ENCODE measurements at regions not wholly inside any gene's neighbourhood (a gene's known extent, or its start where the extent isn't known, plus 50 kb on each side); places are given as distances from the start of the nearest gene placed in this dataset.
"Not testable (repeated sequence)": the region's sequence is repeated elsewhere in the genome, so short reads cannot be mapped to it uniquely, and the experiment has no call there.

- no peak for DNase-seq (ENCODE audit: low read depth)
Observed at GRCh38 chr3:101998256-101998926, 149.1 kb downstream of the NFKBIZ start.

GRCh38 chr3:101999177-101999779 is 150.0 kb downstream of the NFKBIZ start:
- no peak for DNase-seq (ENCODE audit: low read depth)

GRCh38 chr3:102000620-102001209 is 151.4 kb downstream of the NFKBIZ start:
- DNase-seq (ENCODE audit: low read depth) = no peak

- DNase-seq (ENCODE audit: low read depth) = no peak
Observed at GRCh38 chr3:102002056-102002455, 152.7 kb downstream of the NFKBIZ start.

DNA sequence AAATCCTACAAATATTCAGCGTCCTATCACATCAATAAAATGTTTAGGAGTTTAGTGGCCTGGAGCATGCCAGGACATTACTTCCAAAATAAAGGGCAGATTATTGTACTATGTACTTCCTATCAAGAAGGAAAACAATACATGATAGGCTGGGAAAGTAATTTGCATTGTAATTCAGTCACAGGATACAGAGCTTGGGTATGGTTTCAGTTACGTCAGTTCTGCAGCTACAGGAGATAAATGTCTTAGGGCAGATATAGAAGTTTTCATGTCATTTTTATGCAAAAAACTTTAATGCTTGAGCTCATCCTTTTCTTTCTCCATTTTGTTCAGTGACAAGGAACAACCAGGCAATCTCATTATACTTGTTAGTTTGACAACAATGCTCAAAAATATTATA is 155.2 kb downstream of the NFKBIZ start:
- DNase-seq (ENCODE audit: low read depth) = no peak

DNA sequence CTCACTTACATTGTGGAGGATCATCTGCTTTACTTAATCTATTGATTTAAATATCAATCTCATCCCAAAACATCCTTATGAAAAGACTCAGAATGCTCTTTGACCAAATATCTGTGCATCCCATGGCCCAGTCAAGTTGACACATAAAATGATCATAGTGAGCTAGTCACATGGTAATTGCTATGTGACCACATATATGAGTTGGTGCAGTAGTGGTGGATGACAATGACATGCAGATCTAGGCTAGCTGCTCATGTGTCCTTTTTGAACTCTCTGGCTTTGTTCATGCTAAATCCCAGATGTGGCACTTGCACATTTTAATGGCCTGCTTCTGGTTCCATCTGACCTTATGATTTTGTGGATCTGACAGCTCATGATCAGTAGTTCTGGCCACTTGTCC is 156.2 kb downstream of the NFKBIZ start:
- DNase-seq (ENCODE audit: low read depth) = no peak

DNA sequence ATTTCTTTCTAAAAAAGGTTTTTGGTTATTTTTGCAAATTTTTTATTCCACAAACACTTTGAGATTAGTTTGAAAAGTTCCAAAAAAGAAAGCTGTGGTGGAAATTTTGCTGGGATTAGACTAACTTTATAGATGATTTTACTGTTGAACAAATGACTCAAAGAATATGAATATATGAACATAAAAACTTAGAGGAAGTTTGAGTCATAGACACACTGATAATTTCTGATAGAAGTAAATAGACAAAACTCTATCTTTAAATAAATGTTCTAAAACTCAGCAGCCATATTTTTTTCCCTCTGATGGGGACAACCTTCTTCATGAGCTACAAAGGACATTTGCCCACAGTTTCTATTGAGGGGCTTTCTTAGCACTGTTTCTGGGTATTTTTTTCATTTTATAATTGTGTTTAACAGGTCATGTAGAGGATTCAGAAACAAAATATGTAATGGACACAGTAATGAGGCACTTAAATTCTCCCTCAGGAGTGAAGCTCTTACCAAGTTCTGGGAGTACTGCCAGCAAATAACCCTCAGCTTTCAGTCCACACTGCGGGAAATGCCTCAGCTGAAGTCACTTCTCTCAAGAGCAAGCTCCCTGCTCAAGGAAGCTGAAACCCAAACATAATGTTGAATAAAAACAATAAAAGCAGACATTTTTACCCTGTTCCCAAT is 157.6 kb downstream of the NFKBIZ start:
- DNase-seq (ENCODE audit: low read depth) = peak; percentile 97

- DNase-seq (ENCODE audit: low read depth) = not testable (repeated sequence)
Observed at GRCh38 chr3:102008436-102008835, 159.1 kb downstream of the NFKBIZ start.

DNA sequence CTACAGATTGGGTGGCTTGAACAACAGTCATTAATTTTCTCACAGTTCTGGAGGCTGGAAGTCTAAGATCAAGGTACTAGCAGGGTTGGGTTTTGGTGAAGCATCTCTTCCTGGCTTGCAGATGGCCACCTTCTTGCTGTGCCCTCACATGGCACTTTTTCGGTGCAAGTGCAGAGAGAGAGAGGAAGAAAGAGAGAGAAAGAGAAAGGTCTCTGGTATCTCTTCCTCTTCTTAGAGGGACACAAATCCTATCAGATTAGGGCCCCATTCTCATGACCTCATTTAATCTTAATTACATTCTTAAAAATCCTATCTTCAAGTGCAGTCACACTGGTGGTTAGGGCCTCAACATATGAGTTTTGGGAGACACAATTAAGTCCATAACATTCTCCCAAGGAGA is 167.1 kb downstream of the NFKBIZ start:
- no peak for DNase-seq (ENCODE audit: low read depth)

GRCh38 chr3:102017784-102018183 is 168.5 kb downstream of the NFKBIZ start:
- DNase-seq (ENCODE audit: low read depth) = no peak

DNA sequence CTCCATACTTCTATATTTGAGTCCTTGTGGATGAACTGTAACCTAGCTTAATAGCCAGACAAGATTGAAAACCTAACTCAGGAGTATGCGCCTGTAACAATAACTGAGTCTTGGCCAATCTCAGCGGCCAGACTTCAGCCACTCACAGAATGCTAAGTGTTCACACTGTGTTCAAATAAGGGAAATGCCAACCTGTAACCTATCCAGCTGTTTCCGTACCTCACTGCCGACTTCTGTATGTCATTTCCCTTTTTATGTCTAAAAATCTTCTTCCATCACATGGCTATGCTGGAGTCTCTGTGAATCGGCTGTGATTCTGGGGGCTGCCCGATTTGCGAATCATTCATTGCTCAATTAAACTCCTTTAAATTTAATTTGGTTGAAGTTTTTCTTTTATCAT is 169.2 kb downstream of the NFKBIZ start:
- no peak for DNase-seq (ENCODE audit: low read depth)

- no peak for DNase-seq (ENCODE audit: low read depth)
Observed at GRCh38 chr3:102020735-102021134, 171.4 kb downstream of the NFKBIZ start.

GRCh38 chr3:102024270-102024904 is 175.1 kb downstream of the NFKBIZ start:
- no peak for DNase-seq (ENCODE audit: low read depth)

DNA sequence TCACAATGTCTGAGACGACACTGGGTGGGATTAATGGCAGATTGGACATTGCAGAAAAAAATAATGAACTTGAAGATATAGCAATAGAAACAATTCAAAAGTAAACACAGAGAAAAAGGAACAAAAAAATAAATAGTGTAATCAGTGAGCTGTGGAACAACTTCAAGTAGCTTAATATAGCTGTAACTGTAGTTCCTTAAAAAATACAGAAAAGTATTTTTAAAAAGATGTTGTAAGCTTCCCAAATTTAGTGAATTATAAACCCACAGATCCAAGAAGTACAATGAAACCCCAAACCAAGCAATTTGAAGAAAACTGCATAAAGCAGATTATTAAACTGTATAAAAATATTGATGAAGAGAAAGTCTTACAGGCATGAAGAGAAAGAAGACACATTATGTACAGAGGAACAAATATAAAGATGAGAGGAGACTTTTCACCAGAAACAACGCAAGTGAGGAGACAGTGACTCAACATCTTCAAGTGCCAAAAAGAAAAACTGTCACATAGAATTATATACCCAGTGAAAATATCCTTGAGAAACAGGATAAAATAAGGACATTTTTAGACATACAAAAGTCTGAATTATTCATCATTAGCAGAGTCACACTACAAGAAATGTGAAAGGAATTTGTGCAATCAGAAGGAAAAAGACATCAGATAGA is 176.4 kb downstream of the NFKBIZ start:
- DNase-seq (ENCODE audit: low read depth) = no peak

DNA sequence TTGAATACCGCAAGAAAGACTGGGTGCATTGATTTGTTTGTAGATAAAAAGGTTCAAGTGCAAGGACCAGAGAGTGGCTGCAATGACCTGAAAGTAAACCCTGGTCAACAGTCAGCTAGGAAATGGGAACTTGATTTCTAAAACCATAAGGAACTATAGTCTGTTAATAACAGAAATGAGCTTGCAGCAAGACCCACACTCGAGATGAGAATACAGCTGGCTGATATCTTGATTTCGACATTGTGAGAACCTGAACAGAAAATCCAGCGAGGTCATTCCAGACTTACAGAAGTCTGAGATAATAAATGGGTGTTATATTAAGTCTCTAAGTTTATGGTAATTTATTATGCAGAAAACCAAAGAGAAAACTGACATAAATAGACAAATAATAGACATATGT is 177.3 kb downstream of the NFKBIZ start:
- no peak for DNase-seq (ENCODE audit: low read depth)

- DNase-seq (ENCODE audit: low read depth) = no peak
Observed at GRCh38 chr3:102030661-102031060, 181.3 kb downstream of the NFKBIZ start.

GRCh38 chr3:102031834-102032233 is 182.5 kb downstream of the NFKBIZ start:
- no peak for DNase-seq (ENCODE audit: low read depth)

- peak; percentile 13 for DNase-seq (ENCODE audit: low read depth)
Observed at GRCh38 chr3:102032491-102033383, 183.4 kb downstream of the NFKBIZ start.

- DNase-seq (ENCODE audit: low read depth) = no peak
Observed at GRCh38 chr3:102034639-102035451, 185.5 kb downstream of the NFKBIZ start.

- DNase-seq (ENCODE audit: low read depth) = no peak
Observed at GRCh38 chr3:102036017-102036416, 186.7 kb downstream of the NFKBIZ start.

Data from M059J (cell line).